Activated CD4-positive, alpha-beta T cell treated with anti-CD3 and anti-CD28 coated beads, Interleukin-2, amount 50 U/mL, for 16 hours (primary cell): ENCODE measurements at regions not wholly inside any gene's neighbourhood (a gene's known extent, or its start where the extent isn't known, plus 50 kb on each side); places are given as distances from the start of the nearest gene placed in this dataset.

Source experiments
- DNase-seq: peaks from one replicate; pipeline ENCODE4 v3.0.0-alpha.2; 2020

GRCh38 chr14:83355609-83356008 is 1822.0 kb upstream of the SEL1L start:
- no peak for DNase-seq

- DNase-seq, result no peak
Observed at GRCh38 chr14:83356080-83356479, 1822.4 kb upstream of the SEL1L start.

- DNase-seq, result no peak
Observed at GRCh38 chr14:83372271-83372670, 1838.6 kb upstream of the SEL1L start.

GRCh38 chr14:83379436-83379835 is 1845.8 kb upstream of the SEL1L start:
- no peak for DNase-seq

DNA sequence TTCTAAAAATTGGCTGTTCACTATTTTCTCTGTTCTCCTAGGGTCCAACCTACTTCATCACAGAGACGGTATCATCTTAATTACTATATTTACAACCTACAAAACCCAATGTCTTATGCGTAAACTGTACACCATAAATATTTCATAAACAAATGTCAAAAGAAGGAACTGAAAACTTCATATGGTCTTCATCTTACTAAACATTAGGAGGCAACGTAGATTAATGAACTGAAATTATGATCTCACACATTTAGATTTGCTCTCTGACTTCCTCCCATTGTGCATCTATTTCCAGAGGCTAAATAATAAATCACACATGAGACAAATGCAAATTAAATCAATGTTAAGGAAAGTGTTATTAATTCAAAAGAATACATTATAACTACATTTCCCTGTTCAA is 1850.6 kb upstream of the SEL1L start:
- DNase-seq, result no peak

DNA sequence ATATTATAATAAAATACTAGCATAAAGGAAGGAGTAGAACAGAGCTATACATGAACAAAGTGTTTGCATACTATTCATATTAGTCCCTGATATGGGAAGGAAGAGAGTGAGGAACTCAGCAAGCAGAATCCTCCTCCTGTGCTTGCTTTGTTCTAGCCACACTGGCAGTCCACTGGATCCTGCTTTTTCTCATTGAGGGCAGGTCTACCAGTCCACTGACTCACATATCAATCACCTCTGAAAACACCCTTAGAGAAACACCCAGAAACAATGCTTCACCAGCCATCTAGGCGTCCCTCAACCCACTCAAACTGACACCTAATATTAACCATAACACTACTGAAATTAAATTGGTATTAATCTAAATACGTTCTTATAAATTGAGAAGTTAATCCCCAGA is 1861.7 kb upstream of the SEL1L start:
- DNase-seq, result no peak

GRCh38 chr14:83416476-83416875 is 1882.8 kb upstream of the SEL1L start:
- no peak for DNase-seq

GRCh38 chr14:83419420-83419819 is 1885.8 kb upstream of the SEL1L start:
- no peak for DNase-seq

GRCh38 chr14:83421711-83422110 is 1888.1 kb upstream of the SEL1L start:
- DNase-seq, result no peak

DNA sequence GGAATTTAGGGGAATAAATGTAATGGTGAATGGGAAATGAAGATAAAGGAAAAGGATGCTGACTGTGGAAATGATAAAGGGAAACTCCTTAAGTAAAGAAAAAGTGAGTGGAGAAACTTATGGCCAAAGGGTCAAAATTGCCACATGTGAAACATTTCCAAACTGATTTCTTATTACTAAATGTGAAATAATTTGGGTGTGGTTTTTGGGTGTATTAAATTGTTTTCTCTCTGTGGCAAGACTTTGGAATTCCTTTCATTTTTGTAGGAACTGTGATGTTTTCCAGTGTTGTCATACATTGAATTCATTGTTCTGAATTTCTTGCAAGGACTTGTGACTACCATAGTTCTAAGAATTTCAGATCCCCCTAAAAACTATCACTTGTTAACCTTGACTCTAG is 1891.5 kb upstream of the SEL1L start:
- DNase-seq, result no peak

GRCh38 chr14:83425706-83426105 is 1892.1 kb upstream of the SEL1L start:
- no peak for DNase-seq

- DNase-seq, result no peak
Observed at GRCh38 chr14:83433618-83434017, 1900.0 kb upstream of the SEL1L start.

DNA sequence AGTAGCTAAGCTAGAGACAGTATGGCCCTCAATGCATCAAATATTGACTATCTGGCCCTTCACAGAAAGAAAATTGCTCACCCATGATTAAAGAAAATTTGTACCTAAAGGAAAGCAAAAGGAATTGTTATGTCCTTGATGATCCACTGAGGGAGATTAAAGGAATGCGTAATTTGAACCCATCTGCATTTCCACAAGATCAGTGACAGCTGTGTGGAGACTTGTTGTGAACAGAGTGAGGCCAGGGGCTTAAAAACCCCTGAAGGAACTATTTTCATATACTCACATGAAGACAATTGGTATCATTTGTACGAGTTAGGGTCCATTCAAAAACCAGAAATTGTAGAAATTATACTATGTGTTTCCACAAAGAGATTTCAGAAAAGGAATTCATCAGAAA is 1908.1 kb upstream of the SEL1L start:
- no peak for DNase-seq

DNA sequence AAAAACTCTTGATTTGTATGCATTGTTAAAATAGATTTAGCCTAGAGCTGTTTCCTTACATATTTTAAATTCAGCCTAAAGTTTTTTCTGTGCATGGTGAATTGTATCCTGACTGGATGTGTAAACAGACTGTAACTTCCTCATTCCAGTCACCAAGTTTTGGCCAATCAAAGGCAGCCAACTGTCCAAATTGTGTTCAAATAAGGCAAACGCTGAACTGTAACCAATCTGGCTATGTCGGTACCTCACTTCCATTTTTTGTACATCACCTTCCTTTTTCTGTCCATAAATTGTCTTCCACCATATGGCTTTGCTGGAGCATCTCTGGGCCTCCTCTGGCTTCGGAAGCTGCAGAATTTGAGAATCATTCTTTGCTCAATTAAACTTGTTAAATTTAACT is 1921.9 kb upstream of the SEL1L start:
- no peak for DNase-seq

DNA sequence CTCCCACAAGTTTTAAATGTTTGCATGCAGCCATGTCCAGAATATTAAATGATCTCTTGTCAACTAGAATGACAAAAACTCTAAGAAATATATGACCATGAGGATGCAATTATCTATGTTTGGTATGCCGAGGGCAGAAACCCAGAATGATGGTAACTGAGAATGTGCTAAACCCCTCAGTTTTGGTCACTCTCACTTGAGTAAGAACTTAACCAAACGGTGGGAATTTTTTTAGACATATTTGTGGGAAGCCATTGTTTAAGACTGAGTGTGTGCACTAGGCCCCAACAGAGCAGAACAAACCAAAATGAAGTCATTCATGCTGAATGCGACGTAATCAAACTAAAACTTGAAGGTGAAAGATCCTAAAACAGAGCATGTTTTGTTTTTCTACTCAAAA is 1927.9 kb upstream of the SEL1L start:
- DNase-seq, result no peak

DNA sequence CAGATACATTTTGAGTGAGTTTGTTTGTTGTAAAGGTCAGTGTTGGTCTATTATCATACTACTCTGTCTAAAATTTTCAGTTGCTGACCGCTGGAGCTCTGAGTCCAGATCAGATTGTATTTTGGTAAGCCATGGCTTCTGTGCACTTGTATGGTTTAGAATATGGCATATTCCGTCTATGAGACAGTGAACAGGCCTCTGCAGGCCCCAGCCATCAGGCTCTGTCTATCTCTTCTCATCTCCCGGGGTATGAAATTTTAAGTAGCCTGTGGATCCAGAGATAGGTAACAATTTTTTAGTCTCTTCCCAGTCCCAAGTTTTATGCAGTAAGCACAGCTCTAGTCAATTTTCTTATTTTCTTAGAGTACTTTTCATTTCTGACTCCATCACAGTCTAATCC is 1929.1 kb upstream of the SEL1L start:
- DNase-seq, result no peak

- peak; percentile 42 for DNase-seq
Observed at GRCh38 chr14:83463500-83464098, 1929.9 kb upstream of the SEL1L start.

DNA sequence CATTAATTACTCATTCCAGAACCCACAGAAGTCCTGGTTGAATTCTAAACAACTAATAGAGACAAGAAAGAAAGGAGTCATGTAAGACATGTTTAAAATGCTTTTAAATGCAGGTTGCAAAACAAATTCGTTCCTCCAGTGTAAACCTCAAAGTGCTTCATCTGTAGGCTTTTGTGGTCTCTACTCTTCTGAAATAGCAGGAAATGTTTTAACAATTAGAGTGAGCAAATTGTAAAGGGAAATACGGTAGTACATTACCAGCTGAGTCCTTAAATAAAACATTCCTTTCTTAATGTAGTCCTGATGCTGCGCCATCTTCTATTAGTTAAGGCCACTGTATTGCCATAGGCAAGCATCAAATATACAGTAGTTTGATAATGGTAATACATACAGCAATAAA is 1934.2 kb upstream of the SEL1L start:
- DNase-seq, result no peak

GRCh38 chr14:83470466-83470865 is 1936.8 kb upstream of the SEL1L start:
- no peak for DNase-seq

- no peak for DNase-seq
Observed at GRCh38 chr14:83470959-83471695, 1937.5 kb upstream of the SEL1L start.

DNA sequence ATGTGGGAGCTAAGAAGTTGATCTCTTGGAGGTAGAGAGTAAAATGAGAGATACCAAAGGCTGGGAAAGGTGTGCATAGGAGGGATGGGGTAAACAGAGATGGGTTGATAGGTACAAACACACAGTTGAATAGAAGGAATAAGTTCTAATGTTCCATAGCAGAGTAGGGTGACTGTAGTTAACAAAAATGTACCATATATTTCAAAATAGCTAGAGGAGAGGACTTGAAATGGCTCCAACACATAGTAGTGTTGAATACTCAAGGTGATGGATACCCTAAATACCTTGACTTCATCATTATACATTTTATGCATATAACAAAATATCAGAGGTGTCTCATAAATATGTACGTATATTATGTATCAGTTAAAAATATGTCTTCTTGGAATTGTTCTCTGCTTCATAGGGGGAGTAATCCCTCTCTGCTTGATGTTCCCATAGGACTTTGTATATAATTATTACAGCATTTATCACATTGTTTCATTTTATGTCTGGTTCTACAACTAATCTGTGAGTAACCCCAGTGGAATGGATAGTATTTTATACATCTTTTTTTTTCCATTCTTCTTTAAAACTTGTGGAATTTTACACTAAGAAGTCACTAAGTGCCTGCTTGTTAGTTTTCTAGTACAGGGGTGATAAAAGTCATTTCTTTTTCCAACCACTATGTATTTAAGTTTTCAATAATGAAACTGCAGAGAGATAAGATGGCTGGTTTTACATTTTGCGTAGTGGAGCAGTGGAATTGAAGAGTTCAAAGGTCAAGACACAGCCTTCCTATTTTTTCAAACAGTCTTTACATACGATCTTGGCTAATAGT is 1940.0 kb upstream of the SEL1L start:
- no peak for DNase-seq

DNA sequence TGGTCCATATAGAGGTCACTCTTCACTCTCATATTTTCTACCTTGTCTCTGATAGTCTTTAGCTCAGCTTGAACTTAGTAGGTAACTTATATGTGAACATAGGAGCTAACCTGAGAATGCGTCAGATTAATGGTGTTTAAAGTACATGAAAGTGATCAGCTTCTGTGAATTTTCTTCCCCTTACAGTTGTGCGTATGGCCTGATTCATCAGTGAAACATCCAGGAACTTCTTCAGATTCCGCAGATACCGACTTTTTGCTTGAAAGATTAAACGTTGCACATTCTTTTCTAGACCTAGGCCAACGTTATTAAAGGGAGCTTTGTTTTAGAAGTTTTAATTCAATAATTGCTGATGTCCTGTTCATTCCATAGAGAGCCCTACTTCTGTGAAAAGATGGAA is 1945.1 kb upstream of the SEL1L start:
- DNase-seq, result no peak

DNA sequence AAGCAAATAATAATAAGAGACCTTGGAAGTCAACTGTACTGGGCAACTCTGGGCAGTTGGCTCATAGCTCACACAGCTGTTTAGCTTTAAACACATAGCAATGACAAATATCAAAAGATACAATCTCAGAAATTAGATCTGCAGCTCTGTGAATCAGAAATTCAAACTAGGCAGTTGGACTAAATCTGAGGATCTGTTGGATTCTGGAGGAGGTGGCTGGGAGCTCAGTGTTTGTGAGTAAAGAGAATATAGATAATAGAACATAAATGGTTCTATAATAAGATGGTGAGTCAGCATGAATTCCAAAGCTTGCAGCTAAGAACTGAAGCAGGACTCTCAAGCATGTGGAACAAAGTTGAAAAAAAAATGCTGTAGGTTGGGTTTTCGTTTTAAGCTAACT is 1949.4 kb upstream of the SEL1L start:
- DNase-seq, result no peak

- DNase-seq, result no peak
Observed at GRCh38 chr14:83485591-83485990, 1951.9 kb upstream of the SEL1L start.
